ENCODE measurements at regions not wholly inside any gene's neighbourhood (a gene's known extent, or its start where the extent isn't known, plus 50 kb on each side); places are given as distances from the start of the nearest gene placed in this dataset.
"Not testable (repeated sequence)": the region's sequence is repeated elsewhere in the genome, so short reads cannot be mapped to it uniquely, and the experiment has no call there.

DNA sequence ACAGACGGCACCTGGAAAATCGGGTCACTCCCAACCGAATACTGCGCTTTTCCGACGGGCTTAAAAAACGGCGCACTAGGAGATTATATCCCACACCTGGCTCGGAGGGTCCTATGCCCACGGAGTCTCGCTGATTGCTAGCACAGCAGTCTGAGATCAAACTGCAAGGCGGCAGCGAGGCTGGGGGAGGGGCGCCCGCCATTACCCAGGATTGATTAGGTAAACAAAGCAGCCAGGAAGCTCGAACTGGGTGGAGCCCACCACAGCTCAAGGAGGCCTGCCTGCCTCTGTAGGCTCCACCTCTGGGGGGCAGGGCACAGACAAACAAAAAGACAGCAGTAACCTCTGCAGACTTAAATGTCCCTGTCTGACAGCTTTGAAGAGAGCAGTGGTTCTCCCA is 64.5 kb downstream of the SLC30A10 start:
- DNase-seq, result not testable (repeated sequence)

GRCh38 chr1:219862366-219862765 is 66.0 kb downstream of the SLC30A10 start:
- no peak for DNase-seq

DNA sequence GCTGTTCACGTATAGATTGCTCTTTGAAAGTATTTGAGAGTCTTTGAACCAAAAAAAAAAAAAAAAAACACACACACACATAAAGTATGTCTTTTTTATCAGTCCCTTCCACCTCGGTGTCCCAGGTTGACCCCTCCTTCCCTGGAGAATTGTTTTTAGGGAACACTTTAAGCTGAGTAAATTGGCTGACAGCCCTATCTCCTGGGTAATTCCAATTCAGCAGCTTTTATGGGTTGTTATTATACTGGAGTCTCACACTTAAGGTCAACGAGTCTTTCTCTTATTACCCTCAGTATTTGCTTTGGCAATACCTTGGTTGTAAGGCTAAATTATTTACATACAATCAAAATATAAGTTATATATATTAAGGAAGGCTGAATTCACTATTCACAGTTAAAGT is 69.4 kb downstream of the SLC30A10 start:
- DNase-seq, result no peak

GRCh38 chr1:219847215-219847855 is 81.0 kb downstream of the SLC30A10 start:
- no peak for DNase-seq

DNA sequence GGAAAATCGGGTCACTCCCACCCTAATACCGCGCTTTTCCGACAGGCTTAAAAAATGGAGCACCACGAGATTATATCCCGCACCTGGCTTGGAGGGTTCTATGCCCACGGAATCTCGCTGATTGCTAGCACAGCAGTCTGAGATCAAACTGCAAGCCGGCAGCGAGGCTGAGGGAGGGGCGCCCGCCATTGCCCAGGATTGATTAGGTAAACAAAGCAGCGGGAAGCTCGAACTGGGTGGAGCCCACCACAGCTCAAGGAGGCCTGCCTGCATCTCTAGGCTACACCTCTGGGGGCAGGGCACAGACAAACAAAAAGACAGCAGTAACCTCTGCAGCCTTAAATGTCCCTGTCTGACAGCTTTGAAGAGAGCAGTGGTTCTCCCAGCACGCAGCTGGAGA is 88.8 kb downstream of the SLC30A10 start:
- DNase-seq, result not testable (repeated sequence)

GRCh38 chr1:219837994-219838294 is 90.4 kb downstream of the SLC30A10 start:
- DNase-seq, result peak; percentile 3

DNA sequence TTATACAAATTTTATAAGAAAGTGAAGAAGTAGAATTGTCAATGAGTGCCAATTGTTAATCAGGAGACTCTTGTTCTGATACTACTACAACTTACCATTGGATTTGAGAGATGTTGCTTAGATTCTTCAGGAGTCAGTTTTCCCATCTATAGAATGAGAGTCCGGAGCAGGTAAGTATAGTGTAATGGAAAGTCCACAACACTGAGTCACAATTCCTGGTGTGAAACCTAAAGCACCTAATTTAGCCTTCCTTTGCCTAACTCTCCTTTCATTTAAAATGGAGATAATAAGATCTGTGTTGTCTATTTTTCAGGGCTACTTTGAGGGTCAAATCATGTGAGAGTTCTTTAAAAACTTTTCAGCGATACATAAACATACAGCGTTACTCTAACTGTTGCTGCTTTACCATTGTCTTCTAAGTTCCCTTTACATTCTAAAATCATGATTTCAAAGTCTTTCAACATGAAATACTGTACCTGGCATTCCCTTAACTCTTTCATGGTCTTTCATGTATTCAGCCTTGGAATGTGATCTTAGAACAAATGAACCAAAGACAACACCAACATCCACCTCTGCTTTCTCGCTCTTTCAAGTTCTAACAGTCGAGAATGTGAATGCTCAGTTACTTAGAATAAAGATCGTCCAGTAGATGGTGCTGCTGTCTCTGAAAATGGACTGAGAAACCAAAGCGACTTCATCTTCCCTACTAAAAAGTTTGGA is 90.9 kb downstream of the SLC30A10 start:
- no peak for DNase-seq

DNA sequence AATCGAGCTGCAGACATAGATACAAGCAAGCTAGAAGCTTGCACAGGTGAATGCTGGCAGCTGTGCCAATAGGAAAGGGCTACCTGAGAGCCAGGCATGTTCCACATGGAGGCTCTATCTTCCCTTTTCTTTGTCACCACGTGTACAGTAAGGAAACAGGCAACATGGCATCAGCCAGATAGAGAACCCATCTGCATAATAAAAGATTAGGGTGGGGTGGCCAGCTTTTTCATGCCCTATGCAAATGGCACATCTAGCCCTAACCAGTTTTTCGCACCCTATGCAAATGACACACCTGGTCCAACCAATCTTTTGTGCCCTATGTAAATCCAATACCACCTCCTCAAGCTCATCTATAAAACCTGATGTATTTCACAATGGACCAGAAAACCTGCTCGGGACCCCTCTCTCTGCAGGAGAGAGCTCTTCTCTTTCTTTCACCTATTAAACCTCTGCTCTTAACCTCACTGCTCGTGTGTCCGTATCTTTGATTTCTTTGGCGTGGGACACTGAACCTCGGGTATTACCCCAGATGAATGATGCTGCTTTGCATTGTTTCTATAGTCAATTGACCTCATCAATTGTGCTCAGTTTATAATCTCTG is 93.9 kb downstream of the SLC30A10 start:
- DNase-seq, result no peak

DNA sequence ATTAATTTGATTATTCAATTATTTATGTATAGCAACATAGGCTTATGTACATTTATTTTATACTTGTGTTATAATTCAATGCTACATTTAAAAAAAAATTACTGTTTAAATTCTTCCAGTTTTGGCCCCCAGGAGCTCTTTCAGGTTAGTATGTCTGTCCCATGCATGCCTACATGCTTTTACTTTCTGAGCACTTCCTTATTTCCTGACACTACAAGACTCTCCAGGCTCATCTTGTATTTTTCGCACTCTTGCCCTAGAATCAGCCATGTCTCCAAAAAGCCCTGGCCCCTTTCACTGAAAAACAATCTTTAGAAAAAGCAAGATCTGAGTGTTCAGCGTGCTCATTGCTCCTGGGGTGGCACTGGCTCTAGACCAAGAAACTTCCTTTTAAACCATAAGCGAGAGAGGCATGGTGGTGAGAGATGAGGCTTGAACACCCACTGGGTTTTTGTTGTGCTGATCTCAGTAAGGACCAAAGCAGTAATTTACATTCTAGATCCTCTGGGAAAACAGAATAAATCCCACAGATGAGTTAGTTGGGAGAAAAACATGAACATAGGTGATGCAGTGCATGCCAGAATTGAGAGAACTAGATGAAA is 95.0 kb downstream of the SLC30A10 start:
- no peak for DNase-seq

GRCh38 chr1:219826290-219826689 is 102.1 kb downstream of the SLC30A10 start:
- DNase-seq, result no peak

DNA sequence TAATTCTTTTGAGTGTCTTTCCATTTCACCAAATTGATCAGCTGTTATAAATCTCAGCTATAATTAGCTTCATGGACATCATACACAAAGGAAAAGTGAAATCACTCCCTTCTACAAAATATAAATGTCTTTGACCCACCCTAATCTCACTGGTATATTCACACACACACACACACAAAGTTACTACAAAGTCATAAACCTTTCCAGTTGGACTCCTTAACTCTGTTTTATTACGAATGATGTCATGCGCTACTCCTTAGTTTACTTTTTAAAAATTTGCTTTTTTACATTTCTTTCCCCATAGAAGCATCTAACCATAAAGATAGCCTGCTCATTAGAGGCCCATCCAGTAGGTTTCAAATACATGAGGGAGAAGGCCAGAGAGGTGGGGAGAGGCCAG is 103.0 kb downstream of the SLC30A10 start:
- DNase-seq, result no peak

DNA sequence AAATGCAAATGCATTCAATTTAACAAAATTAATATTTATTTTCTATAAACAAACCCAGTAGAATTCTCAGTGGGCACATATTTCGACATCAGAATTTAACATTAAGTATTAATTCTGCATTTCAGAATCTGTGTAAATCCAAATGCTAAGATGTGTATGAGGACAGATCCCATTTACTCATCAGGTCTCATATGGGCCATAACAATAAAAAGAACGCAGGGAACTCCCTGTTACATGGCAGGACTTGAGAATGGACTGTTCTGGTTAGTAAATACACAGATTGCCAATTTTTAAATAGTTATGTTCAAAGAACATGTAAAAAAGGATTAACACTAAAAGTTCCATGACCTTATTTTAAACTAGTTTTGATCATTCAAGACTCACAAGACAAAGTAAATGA is 104.0 kb downstream of the SLC30A10 start:
- DNase-seq, result no peak

- no peak for DNase-seq
Observed at GRCh38 chr1:219820551-219820950, 107.8 kb downstream of the SLC30A10 start.

GRCh38 chr1:219817914-219818313 is 110.4 kb downstream of the SLC30A10 start:
- no peak for DNase-seq

- DNase-seq, result no peak
Observed at GRCh38 chr1:219813294-219813693, 115.1 kb downstream of the SLC30A10 start.

GRCh38 chr1:219812491-219813203 is 115.7 kb downstream of the SLC30A10 start:
- peak; percentile 52 for DNase-seq

GRCh38 chr1:219812086-219812485 is 116.3 kb downstream of the SLC30A10 start:
- peak; percentile 9 for DNase-seq

GRCh38 chr1:219810451-219810850 is 117.9 kb downstream of the SLC30A10 start:
- DNase-seq, result no peak

DNA sequence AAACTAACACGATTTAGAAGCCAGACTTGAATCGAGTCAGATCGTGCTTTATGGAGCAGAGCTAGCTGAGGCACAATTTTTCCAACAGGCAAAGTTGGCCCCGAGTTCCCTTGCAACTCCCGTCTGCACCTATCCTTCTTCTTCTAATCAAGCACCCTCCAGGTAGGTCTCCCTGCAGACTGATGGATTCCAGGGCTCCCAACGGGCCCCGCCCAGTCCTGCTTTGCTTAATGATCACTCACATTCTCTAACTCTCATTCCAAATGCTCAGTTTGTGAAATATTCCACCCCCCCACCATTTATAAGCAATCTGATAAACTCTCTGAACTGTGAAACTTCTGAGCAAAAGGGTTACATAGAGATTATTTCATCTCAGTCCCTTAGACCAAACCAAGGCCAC is 119.6 kb downstream of the SLC30A10 start:
- no peak for DNase-seq

- no peak for DNase-seq
Observed at GRCh38 chr1:219806642-219807041, 121.7 kb downstream of the SLC30A10 start.

- no peak for DNase-seq
Observed at GRCh38 chr1:219806020-219806419, 122.3 kb downstream of the SLC30A10 start.

DNA sequence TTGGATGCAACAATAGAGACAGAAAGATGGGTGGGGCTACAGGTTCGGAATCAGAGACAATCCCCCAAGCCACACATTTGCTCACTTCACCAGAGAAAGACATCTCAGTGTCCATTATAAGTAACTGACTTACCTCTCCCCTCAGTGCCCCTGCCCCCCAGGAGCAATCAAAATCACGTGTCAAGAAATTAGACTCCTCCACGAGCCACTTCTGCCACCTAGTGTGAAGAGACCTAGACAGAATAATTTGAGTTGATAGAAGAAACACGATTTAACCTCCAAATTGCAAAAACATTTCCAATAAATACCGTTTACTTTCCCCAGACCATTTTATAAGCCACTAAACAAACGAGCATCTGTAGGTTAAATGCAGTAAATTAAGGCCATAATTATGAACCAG is 123.2 kb downstream of the SLC30A10 start:
- no peak for DNase-seq
